ENCODE measurements at regions not wholly inside any gene's neighbourhood (a gene's known extent, or its start where the extent isn't known, plus 50 kb on each side); places are given as distances from the start of the nearest gene placed in this dataset.

- ChIA-PET CTCF (no interaction called here), POLR2A (ENCODE audit: low non-redundant PET) (no interaction called here)
- no peak overlapping the region for H3K27ac ChIP-seq
- TF ChIP-seq CTCF (conservative IDR thresholded peaks at IDR 0.05; ENCODE audit: low read depth), result no peak
- DNase-seq (ENCODE audit: low spot score), result no peak
These were observed 87.5 kb downstream of the AQP4 start for GRCh38 chr18:26778054-26778393.

- POLR2A ChIA-PET (ENCODE audit: low non-redundant PET), result no interaction called here
- CTCF ChIA-PET, result no interaction called here
- TF ChIP-seq CTCF (conservative IDR thresholded peaks at IDR 0.05; ENCODE audit: low read depth), result no peak
- H3K27ac ChIP-seq, result no peak overlapping the region
- no peak for DNase-seq (ENCODE audit: low spot score)
These were observed 88.0 kb downstream of the AQP4 start for GRCh38 chr18:26777351-26778053.

GRCh38 chr18:26772691-26773090 lies 92.8 kb downstream of the AQP4 start:
- no peak for TF ChIP-seq CTCF (conservative IDR thresholded peaks at IDR 0.05; ENCODE audit: low read depth)
- ChIA-PET POLR2A (ENCODE audit: low non-redundant PET) (no interaction called here), CTCF (no interaction called here)
- H3K27ac ChIP-seq, result no peak overlapping the region
- DNase-seq (ENCODE audit: low spot score), result no peak

- ChIA-PET CTCF (interaction anchor here (1.0 kb wide), 1 partner anchor 107 kb away, joined by 3 read pairs; no protein-coding TSS in a partner anchor), POLR2A (ENCODE audit: low non-redundant PET) (no interaction called here)
- TF ChIP-seq CTCF (conservative IDR thresholded peaks at IDR 0.05; ENCODE audit: low read depth), result no peak
- no peak overlapping the region for H3K27ac ChIP-seq
- DNase-seq (ENCODE audit: low spot score), result no peak
These were observed 94.0 kb downstream of the AQP4 start for GRCh38 chr18:26771524-26771923.

- POLR2A ChIA-PET (ENCODE audit: low non-redundant PET), result no interaction called here
- no peak overlapping the region for H3K27ac ChIP-seq
- CTCF ChIA-PET, result no interaction called here
- TF ChIP-seq CTCF (conservative IDR thresholded peaks at IDR 0.05; ENCODE audit: low read depth), result no peak
- no peak for DNase-seq (ENCODE audit: low spot score)
These were observed 97.1 kb downstream of the AQP4 start for GRCh38 chr18:26768385-26768784.

GRCh38 chr18:26765498-26765897 lies 100.0 kb downstream of the AQP4 start:
- H3K27ac ChIP-seq, result no peak overlapping the region
- ChIA-PET CTCF (no interaction called here), POLR2A (ENCODE audit: low non-redundant PET) (no interaction called here)
- no peak for TF ChIP-seq CTCF (conservative IDR thresholded peaks at IDR 0.05; ENCODE audit: low read depth)
- DNase-seq (ENCODE audit: low spot score), result no peak
